HG03045 (cell line): ENCODE measurements at regions not wholly inside any gene's neighbourhood (a gene's known extent, or its start where the extent isn't known, plus 50 kb on each side); places are given as distances from the start of the nearest gene placed in this dataset.

Experiments used
- ATAC-seq: cut with Tn5 transposase; IDR thresholded peaks from one replicate; pipeline ENCODE4 v1.9.1; 2021; ENCODE audit warnings: mild to moderate bottlenecking, moderate library complexity; ENCODE audit not compliant: unreplicated experiment

DNA sequence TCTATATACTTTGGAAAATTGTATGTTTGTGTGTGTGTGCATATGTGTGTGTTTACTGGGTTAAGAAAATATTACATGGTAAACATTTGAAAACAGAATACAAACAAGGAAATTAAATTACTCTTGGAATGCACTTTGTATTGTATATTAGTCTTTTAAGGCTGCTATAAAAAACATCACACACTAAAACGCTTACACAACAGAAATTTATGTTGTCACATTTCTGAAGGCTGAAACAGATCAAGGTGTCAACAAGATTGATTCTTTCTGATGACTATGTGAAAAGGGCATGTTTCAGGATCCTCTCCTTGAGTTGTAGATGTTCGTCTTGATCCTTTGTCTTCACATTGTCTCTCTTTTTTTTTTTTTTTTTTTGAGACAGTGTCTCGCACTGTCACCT, 149.1 kb upstream of the CNTN5 start:
- ATAC-seq: no peak

DNA sequence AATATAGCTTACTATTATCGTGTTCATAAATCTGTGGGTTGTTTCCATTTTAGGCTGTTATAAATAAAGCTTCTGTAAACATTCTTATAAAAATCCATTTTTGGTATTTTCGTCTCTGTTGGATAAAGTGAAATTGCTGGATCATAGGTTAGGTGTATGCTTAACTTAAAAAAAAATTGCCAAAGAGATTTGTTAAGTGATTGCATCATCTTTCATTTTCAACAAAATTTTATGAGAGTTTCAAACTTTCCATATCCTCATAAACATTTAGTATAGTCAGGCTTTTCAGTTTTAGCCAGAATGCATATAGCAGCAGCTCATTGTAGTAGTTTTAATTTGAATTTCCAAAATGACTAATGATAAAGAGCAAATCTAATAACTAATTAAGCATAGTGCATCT, 146.7 kb upstream of the CNTN5 start:
- no peak for ATAC-seq

DNA sequence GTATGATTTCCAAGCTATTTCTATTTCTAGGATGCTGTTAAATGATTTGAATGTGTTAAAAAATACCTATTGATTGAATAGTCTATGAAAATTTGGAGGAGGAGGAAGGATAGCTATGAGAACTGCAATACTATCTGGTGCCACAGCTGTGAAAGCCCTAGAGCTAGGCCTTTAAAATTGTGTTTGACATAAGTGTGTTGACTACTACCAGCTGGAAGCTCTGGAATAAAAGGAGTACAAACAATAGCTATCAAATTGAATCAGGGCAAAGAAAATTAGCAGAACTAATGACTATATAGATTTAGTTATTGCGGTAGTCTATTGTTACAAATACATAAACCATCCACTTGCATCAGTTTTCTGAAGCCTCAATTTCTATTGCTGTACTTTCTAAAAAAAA, 124.8 kb upstream of the CNTN5 start:
- ATAC-seq: no peak

DNA sequence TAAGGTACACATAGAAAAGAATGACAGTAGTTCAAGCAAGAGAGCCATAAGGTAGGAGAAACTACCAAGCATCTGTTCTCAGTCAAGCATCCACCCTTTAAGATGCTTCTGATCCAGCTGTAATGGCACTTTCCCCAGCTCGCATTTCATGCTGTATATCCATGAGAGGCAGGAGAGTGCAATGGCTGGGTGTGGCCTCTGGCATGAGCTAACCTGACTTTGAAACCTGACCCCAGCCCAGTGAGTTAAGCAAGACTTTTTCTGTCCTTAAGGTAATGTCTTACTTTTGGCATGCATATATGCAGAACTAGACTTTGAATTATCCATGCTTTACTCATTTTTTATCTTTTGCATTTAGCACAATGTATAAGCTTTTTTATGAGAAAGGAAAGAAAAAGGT, 79.8 kb upstream of the CNTN5 start:
- no peak for ATAC-seq

DNA sequence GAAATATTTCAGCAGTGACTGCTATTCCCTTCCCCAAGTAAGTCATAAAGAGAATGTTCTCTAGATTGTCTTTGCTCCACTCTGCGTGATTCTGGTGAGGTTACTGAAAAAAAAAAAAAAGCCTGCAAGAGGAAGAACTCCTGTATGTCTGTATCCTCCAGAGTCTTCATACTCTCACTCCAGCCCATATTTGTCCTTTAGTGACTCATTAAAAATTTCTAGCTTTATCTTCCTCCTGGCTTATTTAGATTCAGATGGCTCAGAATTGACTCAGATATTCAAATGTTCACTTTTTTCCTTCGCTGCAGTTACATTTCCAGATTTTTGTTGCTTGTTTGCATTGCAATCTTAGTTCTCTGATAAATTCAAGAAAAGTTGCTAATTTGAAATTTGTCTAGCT, 76.3 kb upstream of the CNTN5 start:
- no peak for ATAC-seq

DNA sequence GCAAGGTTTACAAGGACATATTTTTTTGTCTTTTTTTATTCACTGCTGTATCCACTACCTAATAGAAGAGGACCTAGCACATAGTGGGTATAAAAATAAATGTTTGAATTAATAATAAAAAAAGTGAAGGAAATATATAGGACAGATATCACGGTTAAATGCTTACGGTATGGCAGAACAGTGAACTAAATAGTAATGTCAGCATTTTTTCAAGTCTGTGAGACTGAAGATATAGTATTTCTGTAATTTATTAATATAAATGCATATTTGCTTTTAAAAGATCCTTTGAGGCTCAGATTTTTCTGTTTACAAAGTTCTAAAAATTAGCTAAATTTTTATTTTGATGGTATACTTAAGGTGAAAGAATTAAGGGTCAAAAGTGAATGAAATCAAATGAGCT, 68.6 kb upstream of the CNTN5 start:
- no peak for ATAC-seq

DNA sequence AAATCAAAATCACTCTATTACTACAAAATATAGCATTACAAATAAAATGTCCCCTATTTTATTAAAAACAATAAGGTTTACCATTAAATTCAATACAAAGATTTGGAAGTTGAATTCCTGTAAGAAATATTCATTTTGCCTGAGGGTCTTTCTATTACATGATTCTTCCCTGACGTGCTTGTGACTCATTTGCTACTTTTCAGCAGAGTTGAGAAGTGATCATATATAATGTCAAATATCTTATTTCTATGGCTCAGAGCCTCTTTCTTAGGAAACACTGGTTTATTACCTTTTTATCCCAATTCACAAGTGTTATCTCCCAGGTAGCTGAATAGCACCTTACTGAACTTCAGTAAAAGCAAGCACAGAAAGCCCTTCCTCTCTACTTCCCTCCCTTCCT, 65.2 kb upstream of the CNTN5 start:
- no peak for ATAC-seq

DNA sequence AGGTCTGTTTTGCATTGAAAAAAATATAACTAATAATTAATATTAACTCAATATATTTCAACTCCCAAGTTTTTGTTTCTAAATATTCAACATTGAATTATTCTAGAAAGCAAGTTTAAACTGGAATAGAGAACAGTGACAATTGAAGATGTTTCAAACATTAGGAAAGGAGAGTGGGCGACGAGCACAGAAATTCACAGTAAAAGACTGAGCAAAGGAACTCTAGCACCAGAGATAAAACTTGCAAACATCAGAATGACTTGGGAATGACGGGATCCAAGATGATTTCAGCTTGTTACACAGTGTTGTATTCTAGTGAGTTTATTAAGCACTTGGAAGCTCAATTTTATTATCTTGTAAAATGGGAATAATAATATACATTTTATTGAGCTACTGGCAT, 56.6 kb upstream of the CNTN5 start:
- ATAC-seq: no peak

DNA sequence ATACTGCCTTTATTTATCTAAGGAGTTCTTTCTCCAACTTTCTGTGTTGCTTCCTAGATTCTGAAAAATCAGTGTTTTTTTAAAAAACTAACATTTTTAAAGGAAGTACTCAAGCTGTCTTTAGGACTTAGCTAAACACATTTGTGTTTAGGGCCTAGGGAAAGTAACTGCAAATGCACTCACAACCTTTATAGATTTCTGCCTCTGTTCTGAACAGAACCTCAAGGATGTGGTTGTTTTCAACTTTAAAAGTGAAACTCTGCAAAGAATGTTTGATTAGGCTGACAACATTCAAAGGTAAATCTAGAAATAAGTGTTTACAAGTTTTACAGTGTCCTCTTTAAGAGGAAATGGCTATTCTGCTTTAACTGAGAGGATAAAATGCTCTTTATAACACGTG, 55.4 kb upstream of the CNTN5 start:
- no peak for ATAC-seq

DNA sequence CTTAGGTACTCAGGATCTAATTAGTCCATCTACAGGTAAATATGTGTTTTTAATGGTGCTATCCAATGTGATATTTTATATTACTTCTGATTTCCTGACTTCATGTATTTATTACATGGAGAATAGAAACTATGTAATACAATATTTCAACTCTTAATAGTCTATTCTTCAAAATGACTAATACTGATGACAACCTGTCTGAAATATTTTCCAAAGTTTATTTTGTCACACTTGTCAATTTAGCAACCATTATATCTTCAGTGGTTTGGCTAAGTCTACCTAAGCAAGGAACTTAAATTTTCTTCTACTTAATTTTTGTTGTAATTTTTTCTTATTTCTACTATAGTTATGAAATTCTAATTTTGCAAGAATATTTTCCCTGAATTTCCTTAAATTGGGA, 55.0 kb upstream of the CNTN5 start:
- no peak for ATAC-seq

DNA sequence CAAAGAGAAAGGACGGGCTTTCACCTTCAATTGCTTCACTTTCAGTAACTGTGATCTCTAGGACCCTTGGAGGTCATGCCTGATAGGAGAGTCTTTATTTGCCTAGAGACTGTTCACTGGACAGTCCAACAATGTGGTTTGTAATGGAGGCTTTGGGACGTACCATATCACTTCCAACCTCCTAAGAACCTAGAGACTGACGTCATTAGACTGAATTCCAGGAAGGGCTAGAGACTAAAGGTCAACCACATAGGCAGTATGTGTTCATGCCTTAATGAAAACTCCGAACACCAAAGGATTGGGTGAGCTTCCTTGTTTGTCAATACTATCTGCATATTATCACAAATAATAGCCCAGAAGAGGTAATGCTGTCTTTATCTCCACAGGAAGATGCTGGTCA, 53.7 kb upstream of the CNTN5 start:
- ATAC-seq: no peak
